Nephron (organoid): ENCODE measurements at regions not wholly inside any gene's neighbourhood (a gene's known extent, or its start where the extent isn't known, plus 50 kb on each side); places are given as distances from the start of the nearest gene placed in this dataset.

Experiments used
- H3K27ac Mint-ChIP-seq, 3 experiments: 2 replicates each; pipeline ENCODE4 v1.8.0; 2020; ENCODE audit warnings: mixed read lengths in 3 of 3, mild to moderate bottlenecking in 2 of 3, moderate library complexity in 1 of 3
- H3K27me3 Mint-ChIP-seq: 2 replicates; pipeline ENCODE4 v1.8.0; 2021; ENCODE audit warnings: low read depth, mild to moderate bottlenecking, moderate library complexity, mixed read lengths
- H3K36me3 Mint-ChIP-seq: 2 replicates; pipeline ENCODE4 v1.8.0; 2020; ENCODE audit warnings: low read depth, mixed read lengths
- H3K4me1 Mint-ChIP-seq: 2 replicates; pipeline ENCODE4 v1.8.0; 2020; ENCODE audit warnings: mixed read lengths
- H3K4me3 Mint-ChIP-seq, 3 experiments: 2 replicates each; pipeline ENCODE4 v1.8.0; 2020; ENCODE audit warnings: mild to moderate bottlenecking in 3 of 3, mixed read lengths in 3 of 3, moderate library complexity in 2 of 3
- H3K9me3 Mint-ChIP-seq: 2 replicates; pipeline ENCODE4 v1.8.0; 2020; ENCODE audit warnings: mixed read lengths
- TF ChIP-seq, protein P1 (sequence below), 3 experiments: fragments of 200-600 bp; sonication (generic); IDR thresholded peaks; one replicate each; pipeline ENCODE4 v1.5.0; 2021; ENCODE audit warnings: antibody characterized with exemption in 3 of 3; ENCODE audit not compliant: unreplicated experiment in 3 of 3

DNA sequence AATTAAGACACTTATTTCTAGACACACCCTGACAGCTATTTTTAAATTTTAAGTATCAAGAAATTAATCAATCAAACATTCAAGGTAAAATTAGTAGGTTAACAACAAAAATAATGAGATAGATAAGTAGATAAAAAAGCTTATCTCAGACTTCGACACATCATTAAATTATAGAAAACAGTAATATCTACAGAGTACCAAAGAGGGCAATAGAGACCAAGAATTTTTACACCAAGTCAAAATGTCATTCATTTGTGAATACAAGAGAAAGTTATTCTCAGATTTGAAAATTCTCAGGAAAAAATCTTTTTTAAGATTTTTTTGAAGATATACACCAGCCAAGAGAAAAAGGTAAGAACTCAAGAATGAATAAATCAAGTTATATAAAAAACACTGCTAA is 445.6 kb downstream of the ACTL7B start:
- TF ChIP-seq, protein P1, sequence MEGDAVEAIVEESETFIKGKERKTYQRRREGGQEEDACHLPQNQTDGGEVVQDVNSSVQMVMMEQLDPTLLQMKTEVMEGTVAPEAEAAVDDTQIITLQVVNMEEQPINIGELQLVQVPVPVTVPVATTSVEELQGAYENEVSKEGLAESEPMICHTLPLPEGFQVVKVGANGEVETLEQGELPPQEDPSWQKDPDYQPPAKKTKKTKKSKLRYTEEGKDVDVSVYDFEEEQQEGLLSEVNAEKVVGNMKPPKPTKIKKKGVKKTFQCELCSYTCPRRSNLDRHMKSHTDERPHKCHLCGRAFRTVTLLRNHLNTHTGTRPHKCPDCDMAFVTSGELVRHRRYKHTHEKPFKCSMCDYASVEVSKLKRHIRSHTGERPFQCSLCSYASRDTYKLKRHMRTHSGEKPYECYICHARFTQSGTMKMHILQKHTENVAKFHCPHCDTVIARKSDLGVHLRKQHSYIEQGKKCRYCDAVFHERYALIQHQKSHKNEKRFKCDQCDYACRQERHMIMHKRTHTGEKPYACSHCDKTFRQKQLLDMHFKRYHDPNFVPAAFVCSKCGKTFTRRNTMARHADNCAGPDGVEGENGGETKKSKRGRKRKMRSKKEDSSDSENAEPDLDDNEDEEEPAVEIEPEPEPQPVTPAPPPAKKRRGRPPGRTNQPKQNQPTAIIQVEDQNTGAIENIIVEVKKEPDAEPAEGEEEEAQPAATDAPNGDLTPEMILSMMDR (IDR thresholded peaks at IDR 0.05; ENCODE audit: unreplicated experiment in 3 of 3): no peak
- Mint-ChIP-seq H3K36me3 (no peaks in the 10 kb centered on the region), H3K4me1 (peaks cover 4% of the 10 kb centered on the region), H3K27me3 (peaks cover 6% of the 10 kb centered on the region), H3K9me3 (no peaks in the 10 kb centered on the region), H3K4me3 (no peak overlapping the region), H3K27ac (no peak overlapping the region)

DNA sequence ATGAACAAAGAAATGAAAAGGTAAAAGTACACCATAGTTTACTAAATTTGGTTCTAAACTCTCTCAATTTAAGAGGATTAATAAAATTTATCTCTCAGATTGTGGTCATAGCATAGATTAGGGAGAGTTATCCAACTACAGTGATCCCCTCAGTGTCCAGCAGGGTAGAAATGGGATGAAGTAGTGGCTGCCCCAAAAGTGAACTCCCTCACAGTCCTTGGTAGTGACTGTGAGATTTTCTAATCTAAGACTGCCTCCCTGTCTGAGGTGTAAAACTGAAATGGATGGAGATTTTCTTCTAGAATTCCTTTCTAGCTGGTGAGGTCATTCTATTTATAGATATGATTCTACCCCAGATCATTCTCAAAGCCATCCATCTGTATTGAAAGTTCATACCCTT is 455.5 kb downstream of the ACTL7B start:
- no peaks in the 10 kb centered on the region for H3K4me1 Mint-ChIP-seq
- peaks cover 4% of the 10 kb centered on the region for H3K9me3 Mint-ChIP-seq
- H3K27me3 Mint-ChIP-seq: no peaks in the 10 kb centered on the region
- no peak overlapping the region for H3K27ac Mint-ChIP-seq
- no peak overlapping the region for H3K4me3 Mint-ChIP-seq
- H3K36me3 Mint-ChIP-seq: no peaks in the 10 kb centered on the region
- TF ChIP-seq, protein P1 (IDR thresholded peaks at IDR 0.05; ENCODE audit: unreplicated experiment in 3 of 3): no peak

DNA sequence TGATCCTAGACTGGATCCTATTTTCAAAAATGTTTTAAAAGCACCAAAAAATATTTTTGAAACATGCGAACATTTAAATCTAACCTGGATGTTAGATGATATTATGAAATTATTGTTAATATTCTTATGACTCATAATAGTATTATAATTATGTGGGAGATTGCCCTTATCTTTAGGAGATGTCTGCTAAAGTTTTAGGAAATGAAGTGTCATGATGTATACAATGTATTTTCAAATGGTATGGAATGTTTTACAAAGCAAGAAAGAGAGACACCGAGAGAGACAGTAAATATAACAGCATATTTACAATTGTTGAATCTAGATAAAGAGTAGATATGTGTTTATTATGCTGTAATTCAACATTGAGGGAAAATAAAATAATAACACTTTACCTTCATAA is 455.9 kb downstream of the ACTL7B start:
- TF ChIP-seq, protein P1 (IDR thresholded peaks at IDR 0.05; ENCODE audit: unreplicated experiment in 3 of 3): no peak
- Mint-ChIP-seq H3K36me3 (no peaks in the 10 kb centered on the region), H3K27ac (no peak overlapping the region), H3K4me1 (no peaks in the 10 kb centered on the region), H3K9me3 (peaks cover 4% of the 10 kb centered on the region), H3K4me3 (no peak overlapping the region), H3K27me3 (no peaks in the 10 kb centered on the region)

DNA sequence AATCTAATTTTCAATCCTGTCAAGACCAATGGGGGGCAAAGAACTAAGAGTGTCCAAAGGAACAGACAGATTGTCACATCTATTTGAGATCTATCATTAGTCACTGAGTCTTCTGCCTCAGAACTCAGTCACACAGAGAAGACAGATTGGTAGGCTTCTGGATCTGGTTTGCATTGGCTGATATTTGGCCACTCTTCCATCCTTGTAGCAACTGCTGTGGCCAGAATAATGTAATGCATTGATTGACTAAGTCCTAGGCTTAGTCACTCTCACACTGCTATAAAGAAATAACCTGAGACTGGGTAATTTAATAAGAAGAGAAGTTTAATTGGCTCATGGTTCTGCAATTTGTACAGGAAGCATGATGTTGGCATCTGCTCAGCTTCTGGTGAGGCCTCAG is 458.5 kb downstream of the ACTL7B start:
- H3K36me3 Mint-ChIP-seq: no peaks in the 10 kb centered on the region
- H3K27ac Mint-ChIP-seq: no peak overlapping the region
- TF ChIP-seq, protein P1 (IDR thresholded peaks at IDR 0.05; ENCODE audit: unreplicated experiment in 3 of 3): no peak
- H3K27me3 Mint-ChIP-seq: peaks cover 4% of the 10 kb centered on the region
- peaks cover 8% of the 10 kb centered on the region for H3K9me3 Mint-ChIP-seq
- H3K4me1 Mint-ChIP-seq: no peaks in the 10 kb centered on the region
- H3K4me3 Mint-ChIP-seq: no peak overlapping the region

DNA sequence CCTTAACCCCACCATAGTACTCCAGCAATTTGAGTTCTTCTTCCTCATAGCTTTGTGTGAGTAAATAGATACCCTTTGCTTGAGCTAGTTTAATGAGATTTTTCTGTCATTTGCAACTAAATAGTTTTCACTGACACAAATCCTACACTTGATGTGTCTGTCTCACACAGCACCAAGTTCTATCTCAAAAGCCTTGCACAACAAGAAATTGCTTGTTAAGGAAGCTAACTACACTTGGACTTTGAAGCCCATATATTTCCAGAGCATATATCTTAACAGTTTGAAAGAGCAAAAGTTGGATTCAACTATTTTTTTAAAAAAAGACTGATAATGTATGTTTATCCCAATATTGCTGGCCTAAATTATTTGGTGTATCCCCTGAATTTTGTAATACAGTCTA is 459.2 kb downstream of the ACTL7B start:
- H3K4me1 Mint-ChIP-seq: no peaks in the 10 kb centered on the region
- peaks cover 4% of the 10 kb centered on the region for H3K27me3 Mint-ChIP-seq
- H3K9me3 Mint-ChIP-seq: peaks cover 8% of the 10 kb centered on the region
- H3K27ac Mint-ChIP-seq: no peak overlapping the region
- H3K4me3 Mint-ChIP-seq: no peak overlapping the region
- no peaks in the 10 kb centered on the region for H3K36me3 Mint-ChIP-seq
- TF ChIP-seq, protein P1 (IDR thresholded peaks at IDR 0.05; ENCODE audit: unreplicated experiment in 3 of 3): no peak

DNA sequence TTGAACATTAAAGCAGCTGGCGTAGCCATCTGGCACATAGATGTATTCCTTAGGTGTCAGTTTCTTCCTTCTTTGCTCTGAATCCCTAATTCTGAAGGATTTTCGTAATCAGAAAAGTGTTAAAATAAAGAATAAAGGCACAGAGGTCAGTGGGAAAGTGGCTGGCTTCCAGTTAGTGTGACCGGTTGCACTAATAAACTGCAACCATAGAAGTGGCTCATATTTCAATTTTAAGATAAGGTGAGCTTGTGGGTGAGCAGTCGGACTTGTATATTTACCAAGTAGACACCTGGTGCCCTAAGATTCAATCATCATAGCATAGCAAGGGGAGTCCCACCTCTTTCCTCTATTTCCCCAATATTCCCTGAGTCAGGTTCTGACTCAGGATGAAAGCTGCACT is 459.6 kb downstream of the ACTL7B start:
- Mint-ChIP-seq H3K27ac (no peak overlapping the region), H3K4me1 (no peaks in the 10 kb centered on the region), H3K27me3 (peaks cover 4% of the 10 kb centered on the region), H3K4me3 (no peak overlapping the region), H3K36me3 (no peaks in the 10 kb centered on the region), H3K9me3 (peaks cover 8% of the 10 kb centered on the region)
- TF ChIP-seq, protein P1 (IDR thresholded peaks at IDR 0.05; ENCODE audit: unreplicated experiment in 3 of 3): no peak
